GM21529 (cell line): ENCODE measurements at regions not wholly inside any gene's neighbourhood (a gene's known extent, or its start where the extent isn't known, plus 50 kb on each side); places are given as distances from the start of the nearest gene placed in this dataset.
A peak's percentile ranks its signal among the peaks of the same experiment; 100 is the strongest.
"Not testable (repeated sequence)": the region's sequence is repeated elsewhere in the genome, so short reads cannot be mapped to it uniquely, and the experiment has no call there.

Experiments used
- ATAC-seq: cut with Tn5 transposase; IDR thresholded peaks from one replicate; pipeline ENCODE4 v1.9.1; 2021; ENCODE audit not compliant: unreplicated experiment

DNA sequence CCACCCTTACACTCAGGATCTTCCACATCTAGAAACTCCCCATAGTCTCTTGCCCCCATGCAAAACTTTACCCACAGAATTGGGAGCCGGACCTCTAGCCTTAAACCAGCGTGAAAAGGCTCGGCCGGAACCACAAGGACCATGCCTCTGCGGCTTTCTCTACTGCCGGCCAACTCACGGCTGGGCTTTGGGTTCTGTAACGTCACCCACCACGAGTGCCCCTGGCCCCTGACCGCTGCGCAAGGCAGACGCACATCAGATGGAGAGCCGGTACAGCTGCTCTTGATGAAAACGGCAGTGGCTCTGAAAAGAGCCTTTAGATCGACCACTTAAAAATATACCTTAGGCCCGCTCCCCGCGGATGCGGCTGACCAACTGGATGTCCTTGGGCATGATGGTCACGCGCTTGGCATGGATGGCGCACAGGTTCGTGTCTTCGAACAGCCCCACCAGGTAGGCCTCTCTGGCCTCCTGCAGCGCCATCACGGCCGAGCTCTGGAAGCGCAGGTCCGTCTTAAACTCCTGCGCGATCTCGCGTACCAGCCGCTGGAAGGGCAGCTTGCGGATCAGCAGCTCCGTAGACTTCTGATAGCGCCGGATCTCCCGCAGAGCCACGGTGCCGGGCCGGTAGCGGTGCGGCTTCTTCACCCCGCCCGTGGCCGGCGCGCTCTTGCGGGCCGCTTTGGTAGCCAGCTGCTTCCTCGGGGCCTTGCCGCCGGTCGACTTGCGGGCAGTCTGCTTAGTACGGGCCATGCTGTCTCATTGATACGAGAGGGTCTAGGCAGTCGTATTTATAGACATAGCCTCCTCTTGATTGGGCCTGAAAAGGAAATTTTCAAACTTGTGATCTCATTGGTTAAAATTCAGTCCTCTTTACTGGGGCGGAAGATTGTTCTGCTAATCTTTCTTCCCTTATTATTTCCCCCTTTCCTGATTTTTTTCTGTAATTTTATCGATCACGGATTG, 66.3 kb downstream of the FAM72C start:
- not testable (repeated sequence) for ATAC-seq

GRCh38 chr1:143904622-143904979, 67.2 kb downstream of the FAM72C start:
- ATAC-seq, result not testable (repeated sequence)

- ATAC-seq, result not testable (repeated sequence)
Observed at GRCh38 chr1:143903899-143904621, 67.7 kb downstream of the FAM72C start.

DNA sequence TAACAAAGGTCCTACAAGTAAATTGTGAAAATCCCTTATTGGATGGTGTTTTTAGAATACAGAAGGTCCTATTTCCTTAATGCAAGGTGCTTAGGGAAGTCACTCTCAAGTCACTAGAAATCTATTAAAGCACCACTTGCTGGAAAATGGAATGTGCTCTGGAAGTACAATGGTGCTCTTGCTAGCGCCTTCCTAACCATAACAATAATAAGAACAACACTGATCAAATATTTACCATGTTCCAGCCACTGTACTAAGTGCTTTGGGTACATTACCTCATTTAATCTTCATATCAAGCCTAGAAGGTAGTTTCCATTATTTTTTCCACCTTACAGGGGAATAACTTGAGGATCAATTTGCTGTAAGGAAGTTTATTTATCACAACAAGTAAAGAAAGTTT, 75.4 kb downstream of the FAM72C start:
- ATAC-seq, result not testable (repeated sequence)

DNA sequence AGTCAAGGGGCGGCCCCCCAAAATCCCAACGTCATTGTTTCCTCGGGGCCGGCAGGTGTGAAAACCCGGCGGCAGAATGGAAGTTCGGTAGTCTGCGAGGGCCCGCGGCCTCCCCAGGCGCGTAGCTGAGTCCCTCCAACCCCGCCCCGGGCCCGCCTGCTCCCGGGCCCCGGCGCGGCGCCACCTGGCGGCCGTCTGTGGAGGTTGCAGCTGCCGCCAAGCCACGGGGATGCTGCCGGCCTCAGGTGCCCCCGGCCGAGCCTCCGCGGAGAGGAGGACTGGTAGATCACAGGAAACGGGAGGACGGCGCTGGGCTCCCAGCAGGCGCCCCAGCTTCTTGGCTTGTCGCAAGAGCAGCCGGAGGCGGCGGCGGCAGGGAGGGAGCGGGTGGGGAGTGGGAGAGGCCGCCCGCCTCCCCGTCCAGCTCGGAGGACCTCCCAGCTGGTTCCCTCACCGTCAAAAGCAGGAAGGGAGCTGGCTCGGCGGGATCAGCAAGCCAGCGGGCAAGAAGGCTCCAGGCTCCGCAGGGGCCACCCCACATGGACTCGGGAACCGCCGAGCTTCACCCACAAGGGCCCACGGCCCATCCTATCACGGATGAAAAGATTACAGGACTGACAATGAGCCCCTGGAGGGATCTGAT, 86.7 kb downstream of the FAM72C start:
- ATAC-seq, result peak; percentile 88

DNA sequence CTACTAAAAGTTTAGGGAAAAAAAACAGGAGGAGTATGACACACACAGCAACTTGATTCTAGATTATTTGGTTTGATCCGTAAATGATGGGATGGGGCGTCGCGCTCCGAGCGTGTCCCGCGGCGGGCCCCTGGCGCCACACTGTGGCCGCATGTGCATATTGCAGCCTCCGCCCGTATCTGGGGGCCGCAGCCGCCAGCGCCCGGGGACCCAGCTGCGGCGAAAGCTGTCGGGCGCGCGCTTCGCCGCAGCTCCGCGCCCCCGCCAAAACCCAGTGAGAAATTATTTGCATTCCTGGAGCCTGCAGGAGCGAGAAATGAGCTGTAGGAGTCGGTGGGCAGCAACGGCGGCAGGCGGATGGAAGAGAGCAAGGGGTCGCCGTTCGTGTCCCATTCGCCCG, 87.3 kb downstream of the FAM72C start:
- ATAC-seq, result peak; percentile 90

GRCh38 chr1:143879757-143880536, 91.8 kb downstream of the FAM72C start:
- not testable (repeated sequence) for ATAC-seq

- ATAC-seq, result not testable (repeated sequence)
Observed at GRCh38 chr1:143875947-143876346, 95.8 kb downstream of the FAM72C start.

DNA sequence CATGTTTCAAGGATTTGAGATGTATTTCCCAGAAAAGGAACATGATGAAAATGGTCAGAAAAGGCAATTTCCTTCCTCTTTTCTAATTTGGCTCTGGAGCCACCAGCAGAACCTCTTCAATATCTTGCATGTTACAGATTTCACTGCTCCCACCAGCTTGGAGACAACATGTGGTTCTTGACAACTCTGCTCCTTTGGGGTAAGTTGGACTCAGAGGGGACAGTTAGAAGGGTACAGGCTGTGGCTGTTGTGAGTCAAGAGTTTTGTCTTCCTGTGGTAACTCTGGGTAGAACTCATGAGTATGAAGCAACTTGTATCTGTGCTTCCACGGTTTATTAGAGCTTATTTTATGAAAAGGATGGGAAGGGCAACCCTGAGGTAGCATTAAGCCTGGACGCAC, 97.2 kb downstream of the FAM72C start:
- not testable (repeated sequence) for ATAC-seq

GRCh38 chr1:143873650-143874049, 98.1 kb downstream of the FAM72C start:
- not testable (repeated sequence) for ATAC-seq

GRCh38 chr1:143870388-143870787, 101.4 kb downstream of the FAM72C start:
- not testable (repeated sequence) for ATAC-seq

DNA sequence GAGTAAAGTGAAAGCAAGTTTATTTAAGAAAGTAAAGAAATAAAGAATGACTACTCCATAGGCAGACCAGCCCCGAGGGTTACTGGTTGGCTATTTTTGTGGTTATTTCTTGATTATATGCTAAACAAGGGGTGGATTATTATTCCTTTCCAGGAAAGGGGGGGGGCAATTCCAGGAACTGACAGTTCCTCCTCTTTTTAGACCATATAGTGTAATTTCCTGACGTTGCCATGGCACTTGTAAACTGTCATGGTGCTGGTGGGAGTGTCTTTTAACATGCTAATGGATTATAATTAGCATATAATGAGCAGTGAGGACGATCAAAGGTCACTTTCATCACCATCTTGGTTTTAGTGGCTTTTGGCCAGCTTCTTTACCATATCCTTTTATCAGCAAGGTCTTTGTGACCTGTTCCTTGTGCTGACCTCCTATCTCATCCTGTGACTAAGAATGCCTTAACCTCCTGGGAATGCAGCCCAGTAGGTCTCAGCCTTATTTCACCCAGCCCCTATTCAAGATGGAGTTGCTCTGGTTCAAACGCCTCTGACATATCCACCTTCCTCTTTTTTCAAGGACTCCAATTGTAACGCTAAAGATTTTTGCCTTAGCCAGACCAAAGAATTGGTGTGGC, 104.1 kb downstream of the FAM72C start:
- ATAC-seq, result not testable (repeated sequence)

DNA sequence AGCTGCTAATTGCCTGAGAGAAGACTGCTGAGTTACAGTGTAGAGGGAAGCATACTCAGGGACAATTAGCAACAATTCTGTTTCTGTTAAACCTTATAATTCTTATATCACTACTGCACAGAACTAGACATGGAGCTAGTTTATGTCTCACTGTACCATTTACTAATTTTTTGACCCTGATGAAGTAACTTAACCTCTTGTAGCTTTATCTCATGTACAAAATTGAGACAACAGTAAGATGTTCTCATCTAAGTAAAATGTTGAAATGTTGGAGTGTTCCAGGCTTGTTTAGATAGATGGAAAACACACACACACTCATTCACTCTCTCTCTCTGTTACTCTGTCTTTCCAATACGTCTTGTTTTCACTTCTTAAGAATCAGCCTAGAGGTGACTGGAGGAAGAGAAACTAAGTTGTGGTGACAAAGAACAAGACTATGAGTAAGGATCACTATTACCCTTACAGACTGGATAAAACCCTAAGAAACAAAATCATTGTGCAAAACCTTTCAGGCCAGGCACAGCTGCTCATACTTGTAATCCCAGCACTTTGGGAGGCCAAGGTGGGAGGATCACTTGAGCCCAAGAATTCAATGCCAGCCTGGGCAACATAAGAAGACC, 107.8 kb downstream of the FAM72C start:
- ATAC-seq, result peak; percentile 70

- not testable (repeated sequence) for ATAC-seq
Observed at GRCh38 chr1:143862722-143863121, 109.1 kb downstream of the FAM72C start.

- not testable (repeated sequence) for ATAC-seq
Observed at GRCh38 chr1:143861306-143861705, 110.5 kb downstream of the FAM72C start.

DNA sequence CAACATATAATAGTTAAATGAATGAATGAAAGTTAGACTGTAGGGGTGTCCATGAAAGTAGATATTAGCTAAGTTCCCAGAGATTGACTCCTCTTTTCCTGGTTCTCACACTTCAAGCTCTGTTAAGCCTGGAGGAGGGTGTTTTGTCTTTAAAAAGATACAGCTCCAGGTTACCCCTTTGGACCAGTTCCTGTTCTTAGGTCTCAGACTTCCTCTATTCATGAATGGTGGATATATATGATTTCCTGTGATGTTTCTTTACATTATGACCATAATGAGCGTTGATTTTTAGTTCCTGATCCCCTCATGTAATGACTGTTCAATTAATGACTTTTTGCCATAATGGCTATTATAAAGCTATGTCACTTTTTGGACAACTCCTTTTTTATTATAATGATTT, 115.9 kb downstream of the FAM72C start:
- ATAC-seq, result not testable (repeated sequence)

DNA sequence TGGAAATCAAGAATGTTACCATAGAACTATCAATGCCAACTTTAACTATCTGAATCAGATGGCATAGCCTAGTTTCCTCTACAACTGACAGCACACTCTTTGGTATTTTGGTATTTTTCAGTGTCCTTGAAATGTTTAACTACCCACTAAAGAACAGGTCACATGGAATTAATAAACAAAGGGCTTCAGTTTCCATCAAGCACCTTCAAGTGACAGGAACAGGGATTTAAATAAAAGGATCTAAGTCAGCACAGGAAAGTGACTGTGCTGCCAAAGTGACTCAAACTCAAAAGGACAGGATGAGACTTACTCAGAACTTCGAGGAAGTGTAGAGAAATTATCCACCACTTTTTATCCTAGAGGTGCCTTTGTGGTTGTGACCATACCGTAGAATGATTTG, 117.7 kb downstream of the FAM72C start:
- not testable (repeated sequence) for ATAC-seq

DNA sequence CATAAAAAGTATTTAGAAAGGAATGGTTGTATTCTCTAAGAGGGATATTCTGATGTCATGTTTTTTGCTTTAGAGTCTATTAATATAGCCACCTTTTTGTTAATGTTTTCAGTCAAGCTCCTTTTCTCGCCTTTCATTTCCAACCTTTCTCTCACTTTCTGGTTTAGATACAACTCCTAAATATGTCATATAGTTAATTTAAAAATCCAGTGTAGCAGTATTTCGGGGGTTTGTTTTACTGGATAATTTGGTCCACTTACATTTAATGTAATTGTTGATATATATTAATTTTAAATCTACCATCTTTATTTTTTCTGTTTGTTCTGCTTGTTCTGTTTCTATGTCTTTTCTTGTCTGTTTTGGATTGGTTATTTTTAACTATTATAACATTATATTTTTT, 121.1 kb downstream of the FAM72C start:
- not testable (repeated sequence) for ATAC-seq

DNA sequence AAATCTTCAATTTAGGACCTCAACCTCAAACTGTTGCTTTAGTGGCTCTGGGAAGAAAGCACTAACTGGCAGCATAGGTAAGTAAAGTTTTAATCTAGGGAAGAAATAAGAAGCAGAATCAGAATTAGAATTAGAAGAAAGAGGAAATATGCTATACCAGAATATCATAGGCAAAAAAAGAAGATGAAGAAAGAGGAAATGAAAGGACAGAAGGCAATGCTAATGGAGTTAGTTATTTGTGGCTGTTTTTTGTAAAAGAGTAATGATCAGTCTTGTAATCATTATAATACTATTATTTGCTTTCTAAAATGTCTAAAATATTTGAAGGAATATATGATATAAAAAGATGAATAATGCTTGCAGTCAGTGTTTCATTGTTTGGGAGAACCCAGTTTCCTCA, 122.9 kb downstream of the FAM72C start:
- ATAC-seq, result not testable (repeated sequence)

- ATAC-seq, result not testable (repeated sequence)
Observed at GRCh38 chr1:143845193-143845592, 126.6 kb downstream of the FAM72C start.
